Activated naive CD8-positive, alpha-beta T cell treated with anti-CD3 and anti-CD28 coated beads, Interleukin-2, amount 50 U/mL, for 24 hours (primary cell): ENCODE measurements at regions not wholly inside any gene's neighbourhood (a gene's known extent, or its start where the extent isn't known, plus 50 kb on each side); places are given as distances from the start of the nearest gene placed in this dataset.
"Not testable (repeated sequence)": the region's sequence is repeated elsewhere in the genome, so short reads cannot be mapped to it uniquely, and the experiment has no call there.

Experiments
- ATAC-seq: fragments of 150-1000 bp; cut with Tn5 transposase; one replicate; pipeline ENCODE4 v1.10.0; 2021
- DNase-seq: peaks from one replicate; pipeline ENCODE4 v3.0.0; 2021
- H3K27ac Mint-ChIP-seq: one replicate; pipeline ENCODE4 v1.8.0; 2021; ENCODE audit warnings: mild to moderate bottlenecking, mixed read lengths
- H3K27me3 Mint-ChIP-seq: one replicate; pipeline ENCODE4 v1.8.0; 2021; ENCODE audit warnings: mixed read lengths
- H3K36me3 Mint-ChIP-seq: one replicate; pipeline ENCODE4 v1.8.0; 2021; ENCODE audit warnings: low read depth, mixed read lengths
- H3K4me1 Mint-ChIP-seq: one replicate; pipeline ENCODE4 v1.8.0; 2021; ENCODE audit warnings: mixed read lengths
- H3K4me3 Mint-ChIP-seq: one replicate; pipeline ENCODE4 v1.8.0; 2021; ENCODE audit warnings: mild to moderate bottlenecking, moderate library complexity, mixed read lengths
- H3K9me3 Mint-ChIP-seq: one replicate; pipeline ENCODE4 v1.8.0; 2021; ENCODE audit warnings: mixed read lengths

DNA sequence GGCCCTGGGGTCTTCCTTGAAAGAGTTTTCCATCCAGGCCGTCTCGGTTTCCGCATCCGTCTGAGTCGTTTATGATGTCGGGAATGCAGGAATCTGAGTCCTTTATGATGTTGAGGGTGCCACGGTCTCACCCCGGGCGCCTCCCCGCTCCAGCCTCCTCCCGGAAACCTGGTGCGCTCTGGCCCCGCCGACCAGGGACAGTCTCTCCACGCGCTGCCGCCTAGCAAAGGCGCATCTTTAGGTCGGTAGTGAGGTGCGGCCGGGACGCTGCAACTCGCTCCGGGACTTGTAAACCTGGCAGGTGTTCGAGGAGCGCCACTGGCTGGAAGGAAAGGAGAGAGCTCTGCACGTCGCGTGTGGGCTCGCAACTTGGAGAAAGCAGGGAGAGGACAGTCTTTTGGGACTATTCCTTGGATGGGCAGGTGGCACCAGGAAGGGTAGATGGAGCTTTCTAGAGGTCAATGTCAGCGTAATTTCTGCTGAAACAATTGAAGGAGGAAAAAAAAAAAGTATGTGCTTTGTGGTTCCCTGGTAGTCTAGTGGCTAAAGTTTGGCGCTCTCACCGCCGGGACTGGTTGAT, 132.0 kb downstream of the FAM72B start:
- not testable (repeated sequence) for H3K27ac Mint-ChIP-seq, H3K9me3 Mint-ChIP-seq, H3K36me3 Mint-ChIP-seq, H3K4me1 Mint-ChIP-seq
- DNase-seq (peak; percentile 12), ATAC-seq (peak; percentile 45)
- peaks cover 15% of the 10 kb centered on the region for H3K27me3 Mint-ChIP-seq
- peak overlapping the region; percentile 69 for H3K4me3 Mint-ChIP-seq

DNA sequence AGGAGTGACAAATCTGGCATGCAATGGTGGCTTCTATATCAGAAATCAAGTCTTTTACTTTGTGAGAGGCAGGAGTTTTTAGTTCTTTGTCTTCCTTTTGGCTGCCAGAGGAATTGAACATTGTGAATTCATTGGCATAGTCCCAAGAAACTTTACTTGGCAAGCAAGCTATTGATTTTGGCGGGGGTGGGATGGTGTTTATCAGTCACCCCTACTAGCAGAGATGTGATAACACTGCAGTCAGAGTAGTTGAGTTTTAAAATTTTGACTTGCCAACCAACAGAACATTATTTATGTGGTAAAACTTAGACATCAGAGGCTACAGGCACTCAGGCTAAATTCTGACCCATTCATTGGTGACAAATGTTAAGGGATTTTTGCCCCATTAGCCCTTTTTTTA, 129.2 kb downstream of the FAM72B start:
- H3K27ac Mint-ChIP-seq, H3K4me3 Mint-ChIP-seq, H3K9me3 Mint-ChIP-seq, H3K36me3 Mint-ChIP-seq, ATAC-seq, DNase-seq, H3K4me1 Mint-ChIP-seq: not testable (repeated sequence)
- H3K27me3 Mint-ChIP-seq, result peaks cover 15% of the 10 kb centered on the region

DNA sequence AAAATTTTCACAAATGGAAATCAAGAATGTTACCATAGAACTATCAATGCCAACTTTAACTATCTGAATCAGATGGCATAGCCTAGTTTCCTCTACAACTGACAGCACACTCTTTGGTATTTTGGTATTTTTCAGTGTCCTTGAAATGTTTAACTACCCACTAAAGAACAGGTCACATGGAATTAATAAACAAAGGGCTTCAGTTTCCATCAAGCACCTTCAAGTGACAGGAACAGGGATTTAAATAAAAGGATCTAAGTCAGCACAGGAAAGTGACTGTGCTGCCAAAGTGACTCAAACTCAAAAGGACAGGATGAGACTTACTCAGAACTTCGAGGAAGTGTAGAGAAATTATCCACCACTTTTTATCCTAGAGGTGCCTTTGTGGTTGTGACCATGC, 117.2 kb downstream of the FAM72B start:
- H3K27ac Mint-ChIP-seq, H3K4me3 Mint-ChIP-seq, H3K27me3 Mint-ChIP-seq, H3K36me3 Mint-ChIP-seq, H3K4me1 Mint-ChIP-seq, ATAC-seq, H3K9me3 Mint-ChIP-seq, DNase-seq: not testable (repeated sequence)

DNA sequence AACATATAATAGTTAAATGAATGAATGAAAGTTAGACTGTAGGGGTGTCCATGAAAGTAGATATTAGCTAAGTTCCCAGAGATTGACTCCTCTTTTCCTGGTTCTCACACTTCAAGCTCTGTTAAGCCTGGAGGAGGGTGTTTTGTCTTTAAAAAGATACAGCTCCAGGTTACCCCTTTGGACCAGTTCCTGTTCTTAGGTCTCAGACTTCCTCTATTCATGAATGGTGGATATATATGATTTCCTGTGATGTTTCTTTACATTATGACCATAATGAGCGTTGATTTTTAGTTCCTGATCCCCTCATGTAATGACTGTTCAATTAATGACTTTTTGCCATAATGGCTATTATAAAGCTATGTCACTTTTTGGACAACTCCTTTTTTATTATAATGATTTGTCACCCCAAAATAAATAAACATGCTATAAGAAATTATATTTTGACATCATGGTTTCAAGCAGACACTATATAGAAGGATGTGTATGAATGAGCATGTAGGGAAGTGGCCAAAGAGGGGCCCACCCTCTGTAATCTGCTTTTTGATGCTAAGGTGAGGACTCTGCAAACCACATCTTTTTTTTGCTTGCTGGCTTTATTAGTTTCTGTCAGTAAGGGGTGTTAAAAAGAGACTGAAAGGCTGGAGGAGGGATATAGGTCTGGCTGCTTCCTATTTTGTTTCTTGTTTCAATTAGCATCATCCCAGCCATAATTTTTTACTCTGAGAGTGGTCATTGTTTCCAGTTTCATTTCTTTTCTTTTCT, 115.2 kb downstream of the FAM72B start:
- H3K4me1 Mint-ChIP-seq, H3K36me3 Mint-ChIP-seq, ATAC-seq, H3K4me3 Mint-ChIP-seq, H3K9me3 Mint-ChIP-seq, H3K27ac Mint-ChIP-seq, DNase-seq, H3K27me3 Mint-ChIP-seq: not testable (repeated sequence)

DNA sequence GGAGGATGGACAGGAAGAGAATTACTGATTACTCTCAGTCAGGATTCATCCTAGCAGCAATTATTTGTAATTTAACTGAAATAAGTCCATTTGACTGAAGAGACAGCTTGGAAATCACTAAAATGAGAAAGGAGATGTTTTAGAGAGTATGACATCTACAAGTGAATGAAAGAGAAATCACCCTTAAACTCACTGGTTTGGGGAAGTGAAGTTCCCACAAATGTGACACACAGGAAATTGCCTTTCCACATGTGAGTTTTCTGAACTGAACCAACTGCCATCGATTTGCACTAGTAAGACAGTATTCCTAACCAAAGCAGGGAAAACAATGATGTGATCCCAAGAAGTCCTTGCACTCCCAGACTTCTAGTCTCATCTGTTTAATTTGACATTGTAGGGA, 110.3 kb downstream of the FAM72B start:
- not testable (repeated sequence) for H3K36me3 Mint-ChIP-seq, H3K27ac Mint-ChIP-seq, H3K9me3 Mint-ChIP-seq, ATAC-seq, DNase-seq, H3K4me3 Mint-ChIP-seq, H3K27me3 Mint-ChIP-seq
- H3K4me1 Mint-ChIP-seq, result peaks cover 11% of the 10 kb centered on the region

DNA sequence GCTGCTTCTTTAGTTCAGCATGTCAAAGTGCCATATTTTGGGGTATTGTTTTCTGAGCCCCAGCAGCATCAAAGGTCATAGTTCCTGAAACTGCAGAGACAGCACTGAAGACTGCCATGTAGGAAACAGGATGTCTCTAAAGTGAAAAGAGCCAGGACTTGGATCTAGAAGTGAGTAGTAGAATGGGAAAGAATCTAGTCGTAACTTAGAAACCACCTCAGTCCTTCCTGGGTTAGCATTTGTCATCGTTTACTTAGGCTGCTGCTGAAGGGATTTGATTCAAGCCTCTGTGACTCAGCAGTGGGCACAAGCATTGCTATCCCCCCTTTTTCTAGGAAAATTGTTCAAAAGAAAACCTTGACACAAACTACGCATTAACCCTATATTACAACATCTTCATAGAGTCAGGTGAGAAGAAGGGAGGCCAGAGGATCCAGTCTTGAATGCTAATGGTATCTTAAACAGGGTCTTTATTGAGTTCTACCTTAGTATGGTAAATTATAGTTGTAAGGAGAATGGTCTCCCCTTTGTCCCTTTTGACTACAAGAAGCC, 108.8 kb downstream of the FAM72B start:
- H3K36me3 Mint-ChIP-seq, H3K4me3 Mint-ChIP-seq, DNase-seq, H3K9me3 Mint-ChIP-seq, H3K27ac Mint-ChIP-seq, H3K27me3 Mint-ChIP-seq: not testable (repeated sequence)
- peaks cover 21% of the 10 kb centered on the region for H3K4me1 Mint-ChIP-seq
- ATAC-seq, result peak; percentile 22

DNA sequence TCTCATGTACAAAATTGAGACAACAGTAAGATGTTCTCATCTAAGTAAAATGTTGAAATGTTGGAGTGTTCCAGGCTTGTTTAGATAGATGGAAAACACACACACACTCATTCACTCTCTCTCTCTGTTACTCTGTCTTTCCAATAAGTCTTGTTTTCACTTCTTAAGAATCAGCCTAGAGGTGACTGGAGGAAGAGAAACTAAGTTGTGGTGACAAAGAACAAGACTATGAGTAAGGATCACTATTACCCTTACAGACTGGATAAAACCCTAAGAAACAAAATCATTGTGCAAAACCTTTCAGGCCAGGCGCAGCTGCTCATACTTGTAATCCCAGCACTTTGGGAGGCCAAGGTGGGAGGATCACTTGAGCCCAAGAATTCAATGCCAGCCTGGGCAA, 107.5 kb downstream of the FAM72B start:
- peak; percentile 93 for ATAC-seq
- H3K9me3 Mint-ChIP-seq, H3K4me3 Mint-ChIP-seq, H3K36me3 Mint-ChIP-seq, DNase-seq, H3K27me3 Mint-ChIP-seq: not testable (repeated sequence)
- Mint-ChIP-seq H3K27ac (peak overlapping the region; percentile 88), H3K4me1 (peaks cover 31% of the 10 kb centered on the region)

DNA sequence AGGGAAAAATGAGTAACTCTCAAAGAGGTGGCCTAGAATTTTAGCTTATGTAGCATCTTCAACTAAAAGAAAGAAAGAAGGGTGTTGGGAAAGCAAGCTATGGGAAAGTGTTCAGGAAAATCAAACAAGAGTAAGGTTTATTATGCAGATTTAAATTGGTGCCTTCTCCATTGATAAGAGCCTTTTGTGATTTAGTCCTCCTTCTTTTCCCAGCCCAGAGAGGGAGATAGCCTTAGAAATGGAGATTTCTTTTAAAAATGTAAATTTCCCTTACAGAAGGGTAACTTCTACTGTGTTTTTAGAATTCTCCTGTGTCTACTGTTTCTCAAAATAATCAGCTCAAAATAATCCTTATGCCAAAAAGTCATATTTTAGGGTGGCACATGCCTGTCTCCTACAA, 104.5 kb downstream of the FAM72B start:
- not testable (repeated sequence) for H3K36me3 Mint-ChIP-seq, H3K27me3 Mint-ChIP-seq, ATAC-seq, H3K4me3 Mint-ChIP-seq, H3K9me3 Mint-ChIP-seq, DNase-seq
- Mint-ChIP-seq H3K4me1 (peaks cover 27% of the 10 kb centered on the region), H3K27ac (peak overlapping the region; percentile 56)

DNA sequence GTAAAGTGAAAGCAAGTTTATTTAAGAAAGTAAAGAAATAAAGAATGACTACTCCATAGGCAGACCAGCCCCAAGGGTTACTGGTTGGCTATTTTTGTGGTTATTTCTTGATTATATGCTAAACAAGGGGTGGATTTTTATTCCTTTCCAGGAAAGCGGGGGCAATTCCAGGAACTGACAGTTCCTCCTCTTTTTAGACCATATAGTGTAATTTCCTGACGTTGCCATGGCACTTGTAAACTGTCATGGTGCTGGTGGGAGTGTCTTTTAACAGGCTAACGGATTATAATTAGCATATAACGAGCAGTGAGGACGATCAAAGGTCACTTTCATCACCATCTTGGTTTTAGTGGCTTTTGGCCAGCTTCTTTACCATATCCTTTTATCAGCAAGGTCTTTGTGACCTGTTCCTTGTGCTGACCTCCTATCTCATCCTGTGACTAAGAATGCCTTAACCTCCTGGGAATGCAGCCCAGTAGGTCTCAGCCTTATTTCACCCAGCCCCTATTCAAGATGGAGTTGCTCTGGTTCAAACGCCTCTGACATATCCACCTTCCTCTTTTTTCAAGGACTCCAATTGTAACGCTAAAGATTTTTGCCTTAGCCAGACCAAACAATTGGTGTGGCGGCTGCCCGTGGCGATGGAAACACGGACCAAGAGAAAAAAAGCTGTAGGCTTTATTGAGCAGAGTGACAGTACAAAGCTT, 103.8 kb downstream of the FAM72B start:
- H3K9me3 Mint-ChIP-seq, H3K36me3 Mint-ChIP-seq, H3K27me3 Mint-ChIP-seq, H3K4me3 Mint-ChIP-seq: not testable (repeated sequence)
- peak; percentile 17 for ATAC-seq
- peak overlapping the region; percentile 56 for H3K27ac Mint-ChIP-seq
- peaks cover 26% of the 10 kb centered on the region for H3K4me1 Mint-ChIP-seq
- DNase-seq, result peak; percentile 54

DNA sequence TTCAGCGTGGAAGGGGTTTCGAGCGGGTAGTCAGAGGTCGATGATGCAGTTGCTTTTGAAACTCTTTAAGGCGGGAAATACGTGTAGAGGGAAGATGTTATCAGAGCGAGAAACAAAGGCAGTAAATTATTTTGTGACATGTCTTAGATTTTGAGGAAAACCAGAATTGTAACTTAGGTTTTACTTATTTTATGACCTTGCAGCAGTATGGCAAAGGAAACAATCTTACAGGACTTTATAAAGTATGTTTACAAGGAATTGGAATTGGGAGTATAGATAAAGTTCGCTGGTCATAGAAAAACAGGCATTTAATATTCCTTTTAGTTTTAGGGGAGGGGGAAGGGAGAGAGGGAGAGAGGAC, 103.3 kb downstream of the FAM72B start:
- H3K27me3 Mint-ChIP-seq, H3K27ac Mint-ChIP-seq, DNase-seq, H3K9me3 Mint-ChIP-seq, H3K36me3 Mint-ChIP-seq, H3K4me3 Mint-ChIP-seq, ATAC-seq: not testable (repeated sequence)
- peaks cover 25% of the 10 kb centered on the region for H3K4me1 Mint-ChIP-seq

DNA sequence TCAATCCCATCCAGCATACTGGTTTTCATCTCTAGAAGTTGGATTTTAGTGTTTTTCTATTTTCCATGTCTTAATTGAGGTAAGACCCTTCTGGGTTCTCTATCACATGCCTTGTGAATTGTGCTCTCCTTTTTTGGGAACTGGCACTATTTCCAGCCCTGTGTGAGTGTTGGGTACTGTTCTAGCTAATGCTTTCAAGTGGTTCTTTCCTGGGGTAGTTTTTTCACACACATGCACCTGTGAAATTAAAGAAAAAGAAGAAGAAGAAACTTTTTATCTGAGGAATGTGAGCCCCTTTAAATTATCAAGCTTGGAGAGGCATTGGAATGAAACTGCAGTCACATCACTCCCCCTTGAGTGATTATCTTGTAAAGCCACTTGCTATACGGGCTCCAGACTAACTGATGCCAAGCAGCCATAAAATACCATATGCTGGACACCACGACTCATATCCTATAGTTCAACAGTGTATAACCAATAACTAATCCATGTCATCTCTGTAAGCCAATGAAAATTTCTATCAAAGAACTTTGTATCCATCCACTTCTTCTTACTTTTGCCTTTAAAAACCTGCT, 102.4 kb downstream of the FAM72B start:
- ATAC-seq, result peak; percentile 33
- not testable (repeated sequence) for DNase-seq, H3K9me3 Mint-ChIP-seq, H3K36me3 Mint-ChIP-seq, H3K4me3 Mint-ChIP-seq, H3K27me3 Mint-ChIP-seq
- Mint-ChIP-seq H3K4me1 (peaks cover 25% of the 10 kb centered on the region), H3K27ac (peak overlapping the region; percentile 42)

DNA sequence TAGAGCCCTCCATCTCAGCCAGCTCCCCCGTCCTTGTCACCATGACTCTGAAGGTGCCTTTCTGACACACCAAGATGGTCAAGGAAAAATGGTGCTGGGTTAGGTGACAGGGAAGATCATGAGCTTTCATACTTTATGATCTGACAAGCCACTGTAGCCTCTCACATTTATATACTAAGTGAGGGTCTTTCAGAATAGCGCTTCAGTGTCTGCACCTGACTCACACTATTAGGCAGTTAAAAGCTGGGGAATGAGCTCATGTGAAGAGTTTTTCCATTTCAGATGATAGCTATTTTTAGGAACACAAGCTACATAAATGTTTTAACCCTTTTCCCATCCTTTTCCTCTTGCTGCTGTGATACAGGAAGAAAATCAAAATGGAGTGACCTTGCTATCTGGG, 101.1 kb downstream of the FAM72B start:
- DNase-seq, ATAC-seq, H3K4me3 Mint-ChIP-seq, H3K27me3 Mint-ChIP-seq, H3K36me3 Mint-ChIP-seq, H3K9me3 Mint-ChIP-seq, H3K27ac Mint-ChIP-seq: not testable (repeated sequence)
- peaks cover 28% of the 10 kb centered on the region for H3K4me1 Mint-ChIP-seq

DNA sequence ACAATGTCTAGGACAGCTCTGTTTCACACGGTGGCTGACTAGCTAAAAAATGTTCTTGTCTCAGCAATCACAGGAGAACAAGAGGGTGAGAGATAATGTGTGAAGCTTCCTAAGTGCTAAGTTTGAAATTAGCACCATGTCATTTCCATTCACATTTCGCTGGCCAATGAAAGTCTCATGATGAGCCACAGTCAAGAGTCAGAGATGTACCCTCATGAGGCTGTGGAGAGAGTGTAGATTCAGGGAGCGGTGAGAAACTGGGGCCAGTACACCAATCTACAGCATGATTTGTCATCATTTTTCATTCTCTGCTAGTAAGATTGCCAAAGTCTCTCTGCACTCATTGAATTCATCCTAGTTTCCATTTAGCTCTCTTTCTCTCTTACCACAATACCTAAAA, 97.9 kb downstream of the FAM72B start:
- H3K9me3 Mint-ChIP-seq, H3K27me3 Mint-ChIP-seq, DNase-seq, H3K4me3 Mint-ChIP-seq, H3K36me3 Mint-ChIP-seq, H3K27ac Mint-ChIP-seq: not testable (repeated sequence)
- peak; percentile 81 for ATAC-seq
- H3K4me1 Mint-ChIP-seq, result peaks cover 12% of the 10 kb centered on the region

DNA sequence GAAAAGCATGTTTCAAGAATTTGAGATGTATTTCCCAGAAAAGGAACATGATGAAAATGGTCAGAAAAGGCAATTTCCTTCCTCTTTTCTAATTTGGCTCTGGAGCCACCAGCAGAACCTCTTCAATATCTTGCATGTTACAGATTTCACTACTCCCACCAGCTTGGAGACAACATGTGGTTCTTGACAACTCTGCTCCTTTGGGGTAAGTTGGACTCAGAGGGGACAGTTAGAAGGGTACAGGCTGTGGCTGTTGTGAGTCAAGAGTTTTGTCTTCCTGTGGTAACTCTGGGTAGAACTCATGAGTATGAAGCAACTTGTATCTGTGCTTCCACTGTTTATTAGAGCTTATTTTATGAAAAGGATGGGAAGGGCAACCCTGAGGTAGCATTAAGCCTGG, 96.9 kb downstream of the FAM72B start:
- not testable (repeated sequence) for H3K9me3 Mint-ChIP-seq, H3K4me1 Mint-ChIP-seq, DNase-seq, H3K36me3 Mint-ChIP-seq, H3K4me3 Mint-ChIP-seq, H3K27me3 Mint-ChIP-seq, H3K27ac Mint-ChIP-seq
- peak; percentile 72 for ATAC-seq

DNA sequence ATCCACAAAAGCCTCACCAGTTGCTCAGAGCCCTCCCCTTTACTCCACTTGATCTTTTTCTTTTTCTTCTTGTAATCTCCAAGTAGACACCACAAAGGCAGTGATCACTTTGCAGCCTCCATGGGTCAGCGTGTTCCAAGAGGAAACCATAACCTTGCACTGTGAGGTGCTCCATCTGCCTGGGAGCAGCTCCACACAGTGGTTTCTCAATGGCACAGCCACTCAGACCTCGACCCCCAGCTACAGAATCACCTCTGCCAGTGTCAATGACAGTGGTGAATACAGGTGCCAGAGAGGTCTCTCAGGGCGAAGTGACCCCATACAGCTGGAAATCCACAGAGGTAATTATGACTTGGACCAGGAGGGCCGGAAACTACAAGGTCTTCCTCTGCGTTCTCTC, 95.6 kb downstream of the FAM72B start:
- not testable (repeated sequence) for H3K4me1 Mint-ChIP-seq, H3K9me3 Mint-ChIP-seq, H3K27ac Mint-ChIP-seq, H3K4me3 Mint-ChIP-seq, H3K36me3 Mint-ChIP-seq, ATAC-seq, DNase-seq, H3K27me3 Mint-ChIP-seq
